Neural crest cell (in vitro differentiated cells): ENCODE measurements at regions not wholly inside any gene's neighbourhood (a gene's known extent, or its start where the extent isn't known, plus 50 kb on each side); places are given as distances from the start of the nearest gene placed in this dataset.

Experiments used
- DNase-seq: peaks from one replicate; pipeline ENCODE4 v3.0.0; 2021; ENCODE audit warnings: low read depth, mixed read lengths, low spot score
- H3K27ac Mint-ChIP-seq: one replicate; pipeline ENCODE4 v1.8.0; 2021; ENCODE audit warnings: mild to moderate bottlenecking, mixed read lengths; ENCODE audit not compliant: unreplicated experiment
- H3K27me3 Mint-ChIP-seq: 2 replicates; pipeline ENCODE4 v1.8.0; 2021; ENCODE audit warnings: low read depth, mild to moderate bottlenecking, mixed read lengths
- H3K36me3 Mint-ChIP-seq: 2 replicates; pipeline ENCODE4 v1.8.0; 2021; ENCODE audit warnings: low read depth, mild to moderate bottlenecking, mixed read lengths
- H3K4me1 Mint-ChIP-seq: 2 replicates; pipeline ENCODE4 v1.8.0; 2021; ENCODE audit warnings: mixed read lengths
- H3K4me3 Mint-ChIP-seq: one replicate; pipeline ENCODE4 v1.8.0; 2021; ENCODE audit warnings: mild to moderate bottlenecking, mixed read lengths
- H3K9me3 Mint-ChIP-seq: 2 replicates; pipeline ENCODE4 v1.8.0; 2021; ENCODE audit warnings: mixed read lengths
- CTCF ChIP-seq: fragments of 200-600 bp; sonication (generic); conservative IDR thresholded peaks from 2 replicates; pipeline ENCODE4 v1.5.0; 2021; ENCODE audit warnings: antibody characterized with exemption, mild to moderate bottlenecking

DNA sequence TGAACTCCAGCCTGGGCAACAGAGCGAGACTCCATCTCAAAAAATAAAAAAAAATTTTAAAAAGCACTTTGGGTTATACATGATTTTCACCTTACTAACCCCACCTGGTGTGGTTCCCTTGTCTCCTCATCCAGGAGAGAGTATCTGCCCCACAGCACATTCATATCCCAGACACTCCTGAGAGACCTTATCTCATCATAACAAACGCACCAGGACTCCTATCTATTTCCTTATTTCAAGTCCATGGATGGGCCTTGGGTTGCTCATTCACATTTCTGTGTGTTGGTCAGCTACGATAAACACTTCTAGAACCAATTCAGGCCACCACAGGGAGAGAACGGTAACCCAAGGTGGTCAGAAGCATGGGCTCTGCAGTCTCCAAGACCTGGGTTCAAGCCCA is 88.6 kb upstream of the SPATA12 start:
- no peak for TF ChIP-seq CTCF
- Mint-ChIP-seq H3K27ac (no peak overlapping the region), H3K27me3 (no peaks in the 10 kb centered on the region), H3K4me3 (no peak overlapping the region), H3K4me1 (peaks cover 6% of the 10 kb centered on the region), H3K9me3 (no peaks in the 10 kb centered on the region), H3K36me3 (no peaks in the 10 kb centered on the region)
- DNase-seq: no peak

- no peak overlapping the region for H3K27ac Mint-ChIP-seq
- H3K4me3 Mint-ChIP-seq: no peak overlapping the region
- DNase-seq: no peak
- no peaks in the 10 kb centered on the region for H3K27me3 Mint-ChIP-seq
- no peak for TF ChIP-seq CTCF
- H3K9me3 Mint-ChIP-seq: no peaks in the 10 kb centered on the region
- H3K36me3 Mint-ChIP-seq: no peaks in the 10 kb centered on the region
- H3K4me1 Mint-ChIP-seq: peaks cover 6% of the 10 kb centered on the region
Measured at GRCh38 chr3:56971261-56971660, 89.2 kb upstream of the SPATA12 start.

GRCh38 chr3:56970461-56970879 is 90.0 kb upstream of the SPATA12 start:
- Mint-ChIP-seq H3K4me1 (peaks cover 6% of the 10 kb centered on the region), H3K27me3 (no peaks in the 10 kb centered on the region), H3K36me3 (no peaks in the 10 kb centered on the region), H3K4me3 (no peak overlapping the region), H3K27ac (peak overlapping the region; percentile 27), H3K9me3 (no peaks in the 10 kb centered on the region)
- no peak for TF ChIP-seq CTCF
- DNase-seq: no peak

DNA sequence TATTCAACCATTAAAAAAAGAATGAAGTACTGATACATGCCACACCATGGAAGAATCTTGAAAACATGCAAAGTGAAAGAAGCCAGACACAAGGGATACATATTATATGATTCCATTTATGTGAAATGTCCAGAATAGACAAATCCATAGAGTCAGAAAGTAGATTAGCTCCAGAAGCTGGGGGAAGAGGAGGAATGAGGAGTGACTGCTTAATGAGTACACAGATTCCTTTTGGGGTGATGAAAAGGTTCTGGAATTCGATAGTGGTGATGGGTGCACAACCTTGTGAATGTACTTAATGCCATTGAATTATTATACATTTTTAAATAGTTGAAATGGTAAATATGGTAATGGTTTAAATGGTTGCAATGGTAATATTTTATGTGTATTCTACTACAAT is 90.6 kb upstream of the SPATA12 start:
- Mint-ChIP-seq H3K27me3 (no peaks in the 10 kb centered on the region), H3K27ac (no peak overlapping the region), H3K4me1 (peaks cover 5% of the 10 kb centered on the region), H3K9me3 (no peaks in the 10 kb centered on the region), H3K36me3 (no peaks in the 10 kb centered on the region), H3K4me3 (no peak overlapping the region)
- no peak for TF ChIP-seq CTCF
- DNase-seq: no peak

DNA sequence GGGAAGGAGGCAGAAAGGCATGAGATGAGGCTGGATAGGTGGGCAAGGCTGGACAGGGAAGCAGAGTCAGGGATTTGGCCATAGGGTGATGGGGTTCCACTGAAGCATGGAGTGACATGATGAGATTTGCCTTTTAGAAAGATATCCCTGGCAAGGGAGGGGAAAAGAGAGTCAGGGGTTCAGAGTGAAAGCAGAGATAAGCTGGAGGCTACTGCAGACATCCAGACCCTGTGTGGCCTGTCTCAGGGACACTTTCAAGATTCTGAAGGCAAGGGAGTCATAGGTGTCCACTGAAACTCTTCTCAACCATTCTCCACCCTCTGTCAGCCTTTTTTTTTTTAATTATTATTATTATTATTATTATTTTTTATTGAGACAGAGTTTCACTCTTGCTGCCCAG is 94.0 kb upstream of the SPATA12 start:
- Mint-ChIP-seq H3K9me3 (no peaks in the 10 kb centered on the region), H3K27me3 (no peaks in the 10 kb centered on the region), H3K27ac (no peak overlapping the region), H3K4me1 (no peaks in the 10 kb centered on the region), H3K4me3 (no peak overlapping the region), H3K36me3 (no peaks in the 10 kb centered on the region)
- DNase-seq: no peak
- no peak for TF ChIP-seq CTCF

DNA sequence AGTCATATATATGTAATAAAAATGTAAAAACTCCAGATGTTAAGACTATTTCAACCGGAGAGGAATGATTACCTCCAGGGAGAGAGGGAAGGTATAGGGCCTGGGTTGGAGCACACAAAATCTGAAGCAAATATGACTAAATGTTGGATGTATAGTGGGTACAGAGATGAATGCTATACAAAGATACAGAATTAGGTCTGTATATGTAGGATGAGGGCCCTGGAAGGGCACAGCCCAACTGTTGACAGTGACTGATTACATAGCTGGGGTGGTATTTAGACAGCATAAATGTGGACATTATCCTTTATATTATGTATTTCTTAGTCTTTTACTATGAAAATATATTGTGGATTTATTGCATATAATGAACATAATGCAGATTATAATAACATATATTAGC is 94.4 kb upstream of the SPATA12 start:
- DNase-seq: no peak
- Mint-ChIP-seq H3K4me3 (no peak overlapping the region), H3K4me1 (no peaks in the 10 kb centered on the region), H3K27ac (no peak overlapping the region), H3K9me3 (no peaks in the 10 kb centered on the region), H3K36me3 (no peaks in the 10 kb centered on the region), H3K27me3 (no peaks in the 10 kb centered on the region)
- TF ChIP-seq CTCF: no peak
